A673 (cell line): ENCODE measurements at regions not wholly inside any gene's neighbourhood (a gene's known extent, or its start where the extent isn't known, plus 50 kb on each side); places are given as distances from the start of the nearest gene placed in this dataset.

Experiments used
- BruUV-seq: library from RNA; stranded (reverse); fragments of 400-500 nt; replicated peaks from 2 replicates; lab custom pipeline; 2021; lab: Mats Ljungman, UMichigan
- CTCF ChIA-PET: fragments of 300-600 bp; sonication (Branson Sonifier 250); formaldehyde crosslinking; loops from one replicate; lab custom pipeline; 2022; ENCODE audit warnings: antibody characterized with exemption; lab: Charles Lee
- POLR2A ChIA-PET: fragments of 300-600 bp; sonication (Branson Sonifier 250); formaldehyde crosslinking; loops from one replicate; lab custom pipeline; 2022; ENCODE audit warnings: antibody characterized with exemption; ENCODE audit not compliant: low non-redundant PET; lab: Charles Lee
- DNase-seq: peaks from one replicate; pipeline ENCODE4 v3.0.0-alpha.2; 2015; ENCODE audit warnings: low spot score
- H3K27ac ChIP-seq: fragments of 200-600 bp; sonication (generic); 2 replicates; pipeline ENCODE4 v1.5.1; 2016; ENCODE audit warnings: mixed run types, low read depth, mild to moderate bottlenecking, mixed read lengths, antibody characterized with exemption, low read length; ENCODE audit not compliant: poor library complexity, severe bottlenecking
- H3K27me3 ChIP-seq: fragments of 200-600 bp; sonication (generic); replicated peaks from 2 replicates; pipeline ENCODE4 v1.6.1; 2017; ENCODE audit warnings: mixed run types, low read depth, mild to moderate bottlenecking, mixed read lengths, antibody characterized with exemption, low read length; ENCODE audit not compliant: insufficient read depth, poor library complexity
- H3K36me3 ChIP-seq: fragments of 200-600 bp; sonication (generic); 2 replicates; pipeline ENCODE4 v1.6.1; 2016; ENCODE audit warnings: mixed run types, mild to moderate bottlenecking, mixed read lengths, antibody characterized with exemption, low read length; ENCODE audit not compliant: insufficient read depth, poor library complexity, severe bottlenecking
- H3K4me1 ChIP-seq: fragments of 200-600 bp; sonication (generic); 2 replicates; pipeline ENCODE4 v1.6.1; 2017; ENCODE audit warnings: mixed run types, mild to moderate bottlenecking, mixed read lengths, antibody characterized with exemption, low read length; ENCODE audit not compliant: insufficient read depth, poor library complexity, severe bottlenecking
- H3K4me3 ChIP-seq: fragments of 200-600 bp; sonication (generic); 2 replicates; pipeline ENCODE4 v1.5.1; 2016; ENCODE audit warnings: low read depth, mixed run types, mild to moderate bottlenecking, mixed read lengths, low read length; ENCODE audit not compliant: poor library complexity, severe bottlenecking
- H3K9me3 ChIP-seq: fragments of 200-600 bp; sonication (generic); 2 replicates; pipeline ENCODE4 v1.6.1; 2016; ENCODE audit warnings: mixed run types, low read depth, mild to moderate bottlenecking, mixed read lengths, antibody characterized with exemption, low read length; ENCODE audit not compliant: poor library complexity, severe bottlenecking
- CTCF ChIP-seq: fragments of 300-800, 200-600 bp; sonication (generic); conservative IDR thresholded peaks from 2 replicates; pipeline ENCODE4 v1.5.1; 2017; ENCODE audit warnings: low read depth, mild to moderate bottlenecking, antibody characterized with exemption, low read length, moderate library complexity, mixed read lengths
- EZH2 ChIP-seq: fragments of 200-600 bp; sonication (generic); IDR thresholded peaks from 2 replicates; pipeline ENCODE4 v1.6.1; 2017; ENCODE audit warnings: borderline replicate concordance, low read depth, mild to moderate bottlenecking, mixed read lengths, antibody characterized with exemption, low read length; ENCODE audit not compliant: poor library complexity, severe bottlenecking
- intact Hi-C: fragments of 100-400 bp; cut with micrococcal nuclease; formaldehyde crosslinking; loops from one replicate; pipeline ENCODE4 v1.10.0; 2022; ENCODE audit not compliant: unreplicated experiment

GRCh38 chr11:116051494-116051893, 547.3 kb upstream of the CADM1 start:
- intact Hi-C loops = no loop called here
- no peaks in the 10 kb centered on the region for H3K36me3 ChIP-seq
- H3K27ac ChIP-seq = no peak overlapping the region
- DNase-seq = no peak
- TF ChIP-seq EZH2 = no peak
- no peak for TF ChIP-seq CTCF
- H3K4me3 ChIP-seq = no peak overlapping the region
- no peaks in the 10 kb centered on the region for H3K9me3 ChIP-seq
- no TSS peak for BruUV-seq
- no peaks in the 10 kb centered on the region for H3K4me1 ChIP-seq
- ChIA-PET POLR2A (no interaction called here), CTCF (no interaction called here)
- peaks cover 14% of the 10 kb centered on the region for H3K27me3 ChIP-seq

- DNase-seq = no peak
- Histone ChIP-seq H3K9me3 (no peaks in the 10 kb centered on the region), H3K4me3 (no peak overlapping the region), H3K4me1 (no peaks in the 10 kb centered on the region), H3K27ac (no peak overlapping the region), H3K36me3 (no peaks in the 10 kb centered on the region), H3K27me3 (peaks cover 3% of the 10 kb centered on the region)
- BruUV-seq = no TSS peak
- intact Hi-C loops = no loop called here
- TF ChIP-seq EZH2 (no peak), CTCF (no peak)
- CTCF ChIA-PET = no interaction called here
- POLR2A ChIA-PET = no interaction called here
Observed at GRCh38 chr11:116049383-116049782, 545.2 kb upstream of the CADM1 start.

GRCh38 chr11:116046127-116046526, 541.9 kb upstream of the CADM1 start:
- ChIA-PET POLR2A (no interaction called here), CTCF (no interaction called here)
- intact Hi-C loops = no loop called here
- Histone ChIP-seq H3K27ac (no peak overlapping the region), H3K36me3 (no peaks in the 10 kb centered on the region), H3K4me3 (no peak overlapping the region), H3K9me3 (no peaks in the 10 kb centered on the region), H3K27me3 (no peaks in the 10 kb centered on the region), H3K4me1 (no peaks in the 10 kb centered on the region)
- no peak for TF ChIP-seq EZH2
- no peak for TF ChIP-seq CTCF
- DNase-seq = no peak
- BruUV-seq = no TSS peak
